ENCODE measurements at regions not wholly inside any gene's neighbourhood (a gene's known extent, or its start where the extent isn't known, plus 50 kb on each side); places are given as distances from the start of the nearest gene placed in this dataset.
A peak's percentile ranks its signal among the peaks of the same experiment; 100 is the strongest.
"Not testable (repeated sequence)": the region's sequence is repeated elsewhere in the genome, so short reads cannot be mapped to it uniquely, and the experiment has no call there.

- DNase-seq (ENCODE audit: low spot score): no peak
These were observed 72.7 kb upstream of the SLC4A7 start for GRCh38 chr3:27556887-27557286.

DNA sequence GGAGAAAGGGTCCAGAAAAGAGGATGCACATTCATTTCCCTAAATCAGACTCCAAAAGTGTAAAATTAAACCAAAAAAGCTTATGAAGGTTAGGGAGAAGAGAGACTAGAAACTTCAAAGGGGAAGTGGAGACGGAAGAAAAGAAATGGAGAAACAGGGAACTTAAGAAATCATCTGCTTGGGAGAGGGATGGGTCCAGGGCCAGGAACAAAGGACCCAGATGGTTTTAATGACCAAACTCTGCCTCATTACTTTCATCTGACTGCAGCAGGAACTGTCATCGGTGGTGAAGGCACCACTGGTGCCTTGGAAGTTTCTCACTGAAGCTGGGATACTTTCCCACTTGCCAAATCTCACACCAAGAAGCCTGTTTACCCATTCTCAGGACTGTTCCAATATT lies 70.5 kb upstream of the SLC4A7 start:
- DNase-seq (ENCODE audit: low spot score): no peak

DNA sequence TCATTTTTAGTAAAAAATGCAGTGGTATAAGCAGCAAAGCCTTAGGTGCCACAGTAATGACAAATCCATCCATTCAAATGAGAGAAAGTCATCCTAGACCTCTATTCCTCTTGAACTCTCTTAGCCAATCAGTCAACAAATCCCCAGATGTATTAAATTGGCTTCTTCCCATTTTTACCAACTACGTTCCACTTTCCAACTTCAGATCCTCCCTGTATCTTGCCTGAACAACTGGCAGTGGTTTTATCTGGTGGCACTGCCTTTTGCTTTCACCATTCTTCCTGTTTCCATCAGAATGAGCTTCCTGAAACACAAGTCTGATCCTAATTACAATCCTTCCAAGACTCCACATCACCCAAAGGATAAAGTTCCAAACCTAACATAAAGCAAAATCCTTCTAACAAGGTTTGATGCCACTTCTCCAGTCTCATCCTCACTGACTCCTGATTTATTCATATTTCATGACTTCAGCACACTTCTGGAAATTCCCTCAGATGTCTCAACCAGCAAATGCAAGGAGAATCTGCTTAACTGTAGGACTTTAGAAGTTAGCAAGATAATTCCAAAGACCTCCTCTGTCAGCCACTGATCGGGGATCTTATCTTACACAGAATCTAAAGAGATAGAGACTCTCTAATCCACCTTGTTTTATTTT lies 69.8 kb upstream of the SLC4A7 start:
- DNase-seq (ENCODE audit: low spot score): no peak

GRCh38 chr3:27552708-27553107 lies 68.5 kb upstream of the SLC4A7 start:
- DNase-seq (ENCODE audit: low spot score): not testable (repeated sequence)

GRCh38 chr3:27551413-27551812 lies 67.2 kb upstream of the SLC4A7 start:
- not testable (repeated sequence) for DNase-seq (ENCODE audit: low spot score)

DNA sequence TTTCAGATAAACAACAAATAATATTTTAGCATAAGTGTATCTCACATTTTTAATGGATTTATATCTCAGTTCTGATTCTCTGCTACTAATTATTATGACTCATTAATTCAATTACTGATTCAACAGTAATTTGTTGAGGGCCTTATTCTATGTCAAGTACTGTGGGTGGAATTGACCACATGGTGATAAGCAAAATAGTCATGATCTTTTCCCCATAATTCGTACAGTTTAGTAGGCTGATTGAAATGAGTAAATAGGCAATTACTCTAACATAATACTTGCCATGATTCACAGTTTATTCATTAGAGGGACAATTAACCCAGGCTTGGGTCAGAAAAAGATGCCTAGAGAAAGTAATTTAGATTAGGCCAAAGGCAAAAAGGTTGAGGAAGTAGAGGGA lies 60.9 kb upstream of the SLC4A7 start:
- DNase-seq (ENCODE audit: low spot score): no peak

DNA sequence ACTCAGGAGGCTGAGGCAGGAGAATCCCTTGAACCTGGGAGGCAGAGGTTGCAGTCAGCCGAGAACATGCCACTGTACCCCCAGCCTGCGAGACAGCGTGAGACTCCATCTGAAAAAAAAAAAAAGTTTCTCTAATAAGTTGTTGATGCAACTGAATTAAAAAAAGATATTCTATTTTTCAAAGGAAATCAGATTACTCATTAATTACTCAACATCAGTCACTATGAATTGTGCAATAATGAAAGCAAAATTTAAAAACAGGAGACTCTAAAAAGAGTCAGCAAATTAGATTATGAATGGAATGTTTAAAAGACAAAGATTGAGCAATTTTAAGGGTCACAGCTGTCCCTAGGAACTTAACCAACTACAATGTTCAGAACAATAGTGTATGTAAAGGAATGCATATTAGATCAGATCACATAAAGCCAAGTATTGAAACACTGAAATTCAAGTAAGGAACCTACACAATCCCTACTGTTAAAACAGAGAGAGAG lies 60.2 kb upstream of the SLC4A7 start:
- no peak for DNase-seq (ENCODE audit: low spot score)

DNA sequence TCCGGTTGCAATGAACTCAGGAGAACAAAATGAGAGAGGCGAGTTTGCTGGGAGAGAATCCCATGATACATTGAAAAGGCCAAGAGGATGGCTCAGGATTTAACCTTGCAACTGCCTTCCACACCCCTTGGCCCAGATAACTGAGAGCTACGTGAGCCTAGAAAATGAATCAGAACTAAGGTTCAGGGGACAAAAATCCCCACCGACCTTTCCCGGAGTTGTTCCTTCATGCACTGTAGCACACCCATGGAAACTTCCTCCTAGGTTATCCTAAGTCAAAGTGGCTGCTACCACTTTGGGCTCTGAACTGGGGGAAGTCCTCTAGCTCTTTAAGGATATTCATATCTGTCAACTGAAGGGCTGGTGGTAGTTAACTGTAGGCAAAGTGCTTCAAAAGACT lies 58.3 kb upstream of the SLC4A7 start:
- no peak for DNase-seq (ENCODE audit: low spot score)

GRCh38 chr3:27540231-27540630 lies 56.0 kb upstream of the SLC4A7 start:
- no peak for DNase-seq (ENCODE audit: low spot score)

GRCh38 chr3:27536491-27536890 lies 52.3 kb upstream of the SLC4A7 start:
- DNase-seq (ENCODE audit: low spot score): no peak

GRCh38 chr3:27535809-27536392 lies 51.7 kb upstream of the SLC4A7 start:
- DNase-seq (ENCODE audit: low spot score): no peak

DNA sequence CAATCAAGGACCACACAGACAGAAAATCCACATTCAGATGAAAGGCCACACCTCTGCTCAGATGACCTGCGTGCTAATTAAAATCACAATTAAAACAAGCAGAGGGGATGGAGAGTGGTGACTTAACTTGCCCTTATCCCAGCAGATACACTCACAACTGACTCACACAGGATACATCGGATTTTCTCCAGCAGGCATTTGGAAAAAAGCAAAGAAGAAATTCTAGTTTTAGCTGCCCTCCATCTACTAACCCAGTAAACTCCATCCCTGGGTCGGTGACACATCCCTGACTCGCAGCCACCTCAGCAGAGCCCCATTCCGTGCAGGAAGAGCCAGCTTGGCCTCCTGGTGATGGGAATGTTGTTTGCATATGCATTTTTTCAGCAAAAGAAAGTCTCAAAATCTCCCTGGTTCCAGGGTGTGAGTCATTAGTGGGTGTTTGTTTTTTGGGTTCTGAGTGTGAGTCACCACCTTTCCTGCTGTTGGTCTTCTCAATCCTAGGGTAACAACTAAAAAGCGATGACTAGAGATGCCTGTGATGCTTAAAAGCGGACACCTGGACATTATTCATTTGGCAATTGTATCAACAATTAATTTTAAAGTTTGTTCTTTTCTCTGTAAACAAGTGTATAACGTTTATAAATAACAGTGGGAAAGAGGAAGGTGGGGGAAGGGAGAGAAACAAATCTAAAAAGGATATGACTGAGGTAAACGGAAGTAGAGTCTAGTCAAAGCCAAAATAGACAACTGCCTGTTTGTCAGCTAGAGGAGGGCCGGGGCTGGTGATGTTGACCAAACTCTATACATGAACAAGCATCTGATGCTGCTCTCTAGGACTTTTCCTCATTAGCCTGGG lies 49.8 kb upstream of the SLC4A7 start:
- DNase-seq (ENCODE audit: low spot score): peak; percentile 57

Data from HuH-7.5 (cell line).